Skin of body (tissue), 1 donor: ENCODE measurements at regions not wholly inside any gene's neighbourhood (a gene's known extent, or its start where the extent isn't known, plus 50 kb on each side); places are given as distances from the start of the nearest gene placed in this dataset.

Experiments used
- DNase-seq: peaks from one replicate; lab custom pipeline; 2025; lab: John Stamatoyannopoulos, UW

- DNase-seq = no peak
Observed at GRCh38 chr13:47252627-47253026, 355.8 kb upstream of the HTR2A start.

GRCh38 chr13:47251771-47252170 lies 354.9 kb upstream of the HTR2A start:
- no peak for DNase-seq

GRCh38 chr13:47250146-47250545 lies 353.3 kb upstream of the HTR2A start:
- peak; percentile 57 for DNase-seq

GRCh38 chr13:47249266-47249665 lies 352.4 kb upstream of the HTR2A start:
- no peak for DNase-seq

GRCh38 chr13:47241446-47241845 lies 344.6 kb upstream of the HTR2A start:
- DNase-seq = no peak

GRCh38 chr13:47239025-47239424 lies 342.2 kb upstream of the HTR2A start:
- no peak for DNase-seq

- no peak for DNase-seq
Observed at GRCh38 chr13:47237571-47237970, 340.7 kb upstream of the HTR2A start.

GRCh38 chr13:47233734-47234133 lies 336.9 kb upstream of the HTR2A start:
- DNase-seq = no peak

- no peak for DNase-seq
Observed at GRCh38 chr13:47232516-47232915, 335.7 kb upstream of the HTR2A start.

GRCh38 chr13:47230155-47230554 lies 333.3 kb upstream of the HTR2A start:
- DNase-seq = no peak

GRCh38 chr13:47226516-47226915 lies 329.7 kb upstream of the HTR2A start:
- DNase-seq = no peak

GRCh38 chr13:47220453-47221140 lies 323.7 kb upstream of the HTR2A start:
- no peak for DNase-seq

- DNase-seq = no peak
Observed at GRCh38 chr13:47218611-47219010, 321.8 kb upstream of the HTR2A start.

GRCh38 chr13:47216176-47216822 lies 319.4 kb upstream of the HTR2A start:
- DNase-seq = no peak

GRCh38 chr13:47215736-47216135 lies 318.9 kb upstream of the HTR2A start:
- no peak for DNase-seq

- DNase-seq = no peak
Observed at GRCh38 chr13:47213047-47213446, 316.2 kb upstream of the HTR2A start.

GRCh38 chr13:47211106-47211505 lies 314.3 kb upstream of the HTR2A start:
- no peak for DNase-seq

GRCh38 chr13:47206111-47206510 lies 309.3 kb upstream of the HTR2A start:
- no peak for DNase-seq

GRCh38 chr13:47190696-47191305 lies 293.9 kb upstream of the HTR2A start:
- DNase-seq = no peak

GRCh38 chr13:47188802-47189201 lies 291.9 kb upstream of the HTR2A start:
- DNase-seq = no peak

GRCh38 chr13:47186471-47186870 lies 289.6 kb upstream of the HTR2A start:
- no peak for DNase-seq

GRCh38 chr13:47184321-47184720 lies 287.5 kb upstream of the HTR2A start:
- peak; percentile 51 for DNase-seq

GRCh38 chr13:47179321-47179720 lies 282.5 kb upstream of the HTR2A start:
- peak; percentile 72 for DNase-seq
